AG10803 (cell line): ENCODE measurements at regions not wholly inside any gene's neighbourhood (a gene's known extent, or its start where the extent isn't known, plus 50 kb on each side); places are given as distances from the start of the nearest gene placed in this dataset.

Source experiments
- DNase-seq: peaks from one replicate; pipeline ENCODE4 v3.0.0; 2010; ENCODE audit warnings: low read depth
- H3K4me3 ChIP-seq: 2 replicates; pipeline ENCODE4 v1.5.1; 2011; ENCODE audit warnings: mild to moderate bottlenecking, low read length, control low read depth
- CTCF ChIP-seq: conservative IDR thresholded peaks from 2 replicates; pipeline ENCODE4 v1.5.1; 2011; ENCODE audit warnings: mild to moderate bottlenecking, low read length, control low read depth, inconsistent platforms

- no peak overlapping the region for H3K4me3 ChIP-seq
- no peak for DNase-seq
- TF ChIP-seq CTCF = no peak
Measured at GRCh38 chr2:76268902-76269620, 558.3 kb upstream of the GCFC2 start.

- TF ChIP-seq CTCF = no peak
- no peak overlapping the region for H3K4me3 ChIP-seq
- DNase-seq = no peak
Measured at GRCh38 chr2:76268484-76268883, 557.8 kb upstream of the GCFC2 start.

GRCh38 chr2:76257802-76258201, 547.1 kb upstream of the GCFC2 start:
- no peak overlapping the region for H3K4me3 ChIP-seq
- TF ChIP-seq CTCF = no peak
- DNase-seq = no peak

GRCh38 chr2:76256458-76257088, 545.9 kb upstream of the GCFC2 start:
- TF ChIP-seq CTCF = no peak
- no peak overlapping the region for H3K4me3 ChIP-seq
- DNase-seq = no peak

GRCh38 chr2:76252704-76253103, 542.0 kb upstream of the GCFC2 start:
- H3K4me3 ChIP-seq = no peak overlapping the region
- no peak for TF ChIP-seq CTCF
- DNase-seq = no peak

- no peak for DNase-seq
- no peak overlapping the region for H3K4me3 ChIP-seq
- no peak for TF ChIP-seq CTCF
Measured at GRCh38 chr2:76251342-76251741, 540.6 kb upstream of the GCFC2 start.

- H3K4me3 ChIP-seq = no peak overlapping the region
- no peak for DNase-seq
- TF ChIP-seq CTCF = no peak
Measured at GRCh38 chr2:76247006-76247405, 536.3 kb upstream of the GCFC2 start.
